H9 (cell line): ENCODE measurements at regions not wholly inside any gene's neighbourhood (a gene's known extent, or its start where the extent isn't known, plus 50 kb on each side); places are given as distances from the start of the nearest gene placed in this dataset.

Experiments used
- DNase-seq: peaks from one replicate; pipeline ENCODE4 v3.0.0-alpha.2; 2017
- H2AFZ ChIP-seq: one replicate; pipeline ENCODE4 v1.6.1; 2013; ENCODE audit warnings: mild to moderate bottlenecking, low read length, control low read depth, moderate library complexity
- H2AK5ac ChIP-seq: 2 replicates; pipeline ENCODE4 v1.6.1; 2013; ENCODE audit warnings: low read length, control low read depth, mixed read lengths; ENCODE audit not compliant: insufficient read length
- H2BK120ac ChIP-seq: one replicate; pipeline ENCODE4 v1.6.1; 2013; ENCODE audit warnings: low read depth, mild to moderate bottlenecking, low read length, control low read depth, inconsistent platforms; ENCODE audit not compliant: poor library complexity, severe bottlenecking
- H2BK12ac ChIP-seq: 2 replicates; pipeline ENCODE4 v1.6.1; 2013; ENCODE audit warnings: low read length, control low read depth, mixed read lengths, low read depth; ENCODE audit not compliant: insufficient read length
- H2BK15ac ChIP-seq: 2 replicates; pipeline ENCODE4 v1.6.1; 2013; ENCODE audit warnings: low read depth, low read length, control low read depth
- H2BK20ac ChIP-seq: one replicate; pipeline ENCODE4 v1.6.1; 2013; ENCODE audit warnings: low read depth, mild to moderate bottlenecking, low read length, control low read depth, inconsistent platforms; ENCODE audit not compliant: poor library complexity, severe bottlenecking
- H2BK5ac ChIP-seq: 2 replicates; pipeline ENCODE4 v1.6.1; 2013; ENCODE audit warnings: low read length, control low read depth, mixed read lengths; ENCODE audit not compliant: insufficient read length
- H3K14ac ChIP-seq: 2 replicates; pipeline ENCODE4 v1.6.1; 2013; ENCODE audit warnings: low read length, control low read depth; ENCODE audit not compliant: insufficient read depth
- H3K18ac ChIP-seq: 2 replicates; pipeline ENCODE4 v1.6.1; 2013; ENCODE audit warnings: low read depth, mild to moderate bottlenecking, mixed read lengths, low read length, control low read depth; ENCODE audit not compliant: insufficient read length
- H3K23ac ChIP-seq: 2 replicates; pipeline ENCODE4 v1.6.1; 2013; ENCODE audit warnings: low read length, control low read depth, mixed read lengths, low read depth; ENCODE audit not compliant: insufficient read length
- H3K23me2 ChIP-seq: 2 replicates; pipeline ENCODE4 v1.6.1; 2013; ENCODE audit warnings: low read depth, mild to moderate bottlenecking, mixed read lengths, low read length, control low read depth; ENCODE audit not compliant: insufficient read length, poor library complexity, severe bottlenecking
- H3K27ac ChIP-seq: 2 replicates; pipeline ENCODE4 v1.5.1; 2013; ENCODE audit warnings: low read length, control low read depth, mixed read lengths, low read depth; ENCODE audit not compliant: insufficient read length
- H3K27me3 ChIP-seq: 2 replicates; pipeline ENCODE4 v1.6.1; 2013; ENCODE audit warnings: low read length, control low read depth, inconsistent platforms; ENCODE audit not compliant: insufficient read depth
- H3K4ac ChIP-seq: 2 replicates; pipeline ENCODE4 v1.6.1; 2013; ENCODE audit warnings: low read depth, mild to moderate bottlenecking, control low read depth, inconsistent platforms, low read length, moderate library complexity
- H3K4me1 ChIP-seq: 2 replicates; pipeline ENCODE4 v1.6.1; 2013; ENCODE audit warnings: low read length, control low read depth, inconsistent platforms; ENCODE audit not compliant: insufficient read depth
- H3K4me2 ChIP-seq: 2 replicates; pipeline ENCODE4 v1.6.1; 2013; ENCODE audit warnings: low read length, control low read depth, mixed read lengths; ENCODE audit not compliant: insufficient read length, insufficient read depth
- H3K56ac ChIP-seq: 2 replicates; pipeline ENCODE4 v1.6.1; 2013; ENCODE audit warnings: low read depth, mild to moderate bottlenecking, mixed read lengths, low read length, control low read depth; ENCODE audit not compliant: insufficient read length
- H3K79me1 ChIP-seq: 2 replicates; pipeline ENCODE4 v1.6.1; 2013; ENCODE audit warnings: low read depth, mild to moderate bottlenecking, moderate library complexity, low read length, control low read depth, inconsistent platforms; ENCODE audit not compliant: insufficient read depth, poor library complexity, severe bottlenecking
- H3K79me2 ChIP-seq: 2 replicates; pipeline ENCODE4 v1.6.1; 2013; ENCODE audit warnings: low read length, control low read depth, inconsistent platforms; ENCODE audit not compliant: insufficient read depth
- H3K9ac ChIP-seq: 2 replicates; pipeline ENCODE4 v1.6.1; 2013; ENCODE audit warnings: low read length, control low read depth, mixed read lengths; ENCODE audit not compliant: insufficient read length; ENCODE audit errors: extremely low read depth
- H3K9me3 ChIP-seq: one replicate; pipeline ENCODE4 v1.6.1; 2013; ENCODE audit warnings: low read depth, low read length, inconsistent platforms; ENCODE audit not compliant: control insufficient read depth
- H3T11ph ChIP-seq: one replicate; pipeline ENCODE4 v1.6.1; 2013; ENCODE audit warnings: mild to moderate bottlenecking, low read length, control low read depth, inconsistent platforms
- H4K20me1 ChIP-seq: one replicate; pipeline ENCODE4 v1.6.1; 2013; ENCODE audit not compliant: control insufficient read depth, insufficient read length, insufficient read depth
- H4K5ac ChIP-seq: 2 replicates; pipeline ENCODE4 v1.6.1; 2013; ENCODE audit warnings: low read depth, mild to moderate bottlenecking, mixed read lengths, low read length, control low read depth; ENCODE audit not compliant: insufficient read length
- H4K8ac ChIP-seq: replicated peaks from 2 replicates; pipeline ENCODE4 v1.6.1; 2013; ENCODE audit warnings: low read length, control low read depth, mixed read lengths, low read depth; ENCODE audit not compliant: insufficient read length
- H4K91ac ChIP-seq: 2 replicates; pipeline ENCODE4 v1.6.1; 2013; ENCODE audit warnings: low read depth, mild to moderate bottlenecking, moderate library complexity, mixed read lengths, low read length, control low read depth; ENCODE audit not compliant: insufficient read length
- H3K27ac Mint-ChIP-seq, 3 experiments: 2 replicates in 2 of 3; 3 replicates in 1 of 3; pipeline ENCODE4 v1.8.0; 2020 to 2021; ENCODE audit warnings: mixed read lengths in 3 of 3, mild to moderate bottlenecking in 1 of 3, moderate library complexity in 1 of 3
- H3K27me3 Mint-ChIP-seq: 2 replicates; pipeline ENCODE4 v1.8.0; 2021; ENCODE audit warnings: low read depth, mild to moderate bottlenecking, moderate library complexity, mixed read lengths
- H3K36me3 Mint-ChIP-seq, 3 experiments: 2 replicates in 2 of 3; 3 replicates in 1 of 3; pipeline ENCODE4 v1.8.0; 2020 to 2021; ENCODE audit warnings: low read depth in 3 of 3, mixed read lengths in 3 of 3; ENCODE audit not compliant: insufficient read depth in 1 of 3
- H3K4me1 Mint-ChIP-seq, 2 experiments: 2 replicates each; pipeline ENCODE4 v1.8.0; 2020; ENCODE audit warnings: mixed read lengths in 2 of 2
- H3K4me3 Mint-ChIP-seq, 2 experiments: 2 replicates in 1 of 2; 3 replicates in 1 of 2; pipeline ENCODE4 v1.8.0; 2020 to 2021; ENCODE audit warnings: mild to moderate bottlenecking in 2 of 2, mixed read lengths in 2 of 2, moderate library complexity in 1 of 2
- H3K9me3 Mint-ChIP-seq, 2 experiments: 2 replicates in 1 of 2; 3 replicates in 1 of 2; pipeline ENCODE4 v1.8.0; 2020; ENCODE audit warnings: mild to moderate bottlenecking in 2 of 2, mixed read lengths in 2 of 2, moderate library complexity in 1 of 2
- WGBS: extraction: QIAGEN DNeasy Blood & Tissue Kit; methylation state at CpG from one replicate; pipeline ENCODE4 v1.1.7; 2013; ENCODE audit warnings: missing lambda C conversion rate, low lambda C conversion rate, mixed read lengths; ENCODE audit not compliant: insufficient read length; ENCODE audit errors: extremely low coverage; 5-methylcytosine and 5-hydroxymethylcytosine counted together
- TF ChIP-seq, protein P1 (sequence below): fragments of 200-600 bp; sonication (generic); conservative IDR thresholded peaks from 3 replicates; pipeline ENCODE4 v1.8.0; 2021; ENCODE audit warnings: antibody characterized with exemption, mild to moderate bottlenecking

DNA sequence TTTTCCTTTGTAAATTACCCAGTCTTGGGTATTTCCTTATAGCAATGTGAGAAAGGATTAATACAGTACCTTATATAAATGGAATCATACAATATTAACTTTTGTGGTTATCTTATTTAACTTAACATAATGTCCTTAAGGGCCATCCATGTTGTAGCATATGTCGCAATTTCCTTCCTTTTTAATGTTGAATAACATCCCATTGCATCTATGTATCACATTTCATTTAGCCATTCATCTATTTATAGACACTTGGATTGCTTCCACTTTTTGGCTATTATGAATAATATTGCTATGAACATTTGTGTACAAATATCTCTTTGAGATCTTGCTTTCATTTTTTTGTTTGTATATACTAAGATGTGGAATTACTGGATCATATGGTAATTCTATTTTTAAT, 342.2 kb downstream of the PDCD6IP start:
- H3K9ac ChIP-seq = no peak overlapping the region
- WGBS = no CpG with 5 or more reads among the region's 1 CpG
- H3K79me2 ChIP-seq = no peaks in the 10 kb centered on the region
- Mint-ChIP-seq H3K36me3 (peaks cover 0 to 4% (median 0%) of the 10 kb centered on the region in 3 experiments; a peak in 1 of 7 replicates), H3K4me1 (peaks cover 4 to 5% of the 10 kb centered on the region in 2 experiments), H3K27ac (no peak overlapping the region), H3K27me3 (no peaks in the 10 kb centered on the region), H3K9me3 (no peaks in the 10 kb centered on the region; a peak in 1 of 5 replicates), H3K4me3 (no peak overlapping the region)
- H3K23me2 ChIP-seq = no peaks in the 10 kb centered on the region
- H3K14ac ChIP-seq = no peak overlapping the region
- peaks cover 4% of the 10 kb centered on the region; the same call in 1 of the 2 replicates for H3K4me1 ChIP-seq
- no peak overlapping the region for H3K4ac ChIP-seq
- H4K5ac ChIP-seq = no peak overlapping the region
- H4K20me1 ChIP-seq = no peaks in the 10 kb centered on the region
- no peaks in the 10 kb centered on the region for H3K27me3 ChIP-seq
- H2BK20ac ChIP-seq = no peak overlapping the region
- no peak overlapping the region for H3T11ph ChIP-seq
- no peak overlapping the region for H3K56ac ChIP-seq
- no peak overlapping the region for H3K4me2 ChIP-seq
- no peak overlapping the region for H2BK12ac ChIP-seq
- no peaks in the 10 kb centered on the region for H3K9me3 ChIP-seq
- no peak overlapping the region for H2BK15ac ChIP-seq
- no peak overlapping the region for H4K91ac ChIP-seq
- no peak overlapping the region for H2AK5ac ChIP-seq
- H2BK120ac ChIP-seq = no peak overlapping the region
- no peak for DNase-seq
- H3K23ac ChIP-seq = no peak overlapping the region
- H2AFZ ChIP-seq = no peak overlapping the region
- H2BK5ac ChIP-seq = no peak overlapping the region
- H4K8ac ChIP-seq = no peak overlapping the region
- TF ChIP-seq, protein P1, sequence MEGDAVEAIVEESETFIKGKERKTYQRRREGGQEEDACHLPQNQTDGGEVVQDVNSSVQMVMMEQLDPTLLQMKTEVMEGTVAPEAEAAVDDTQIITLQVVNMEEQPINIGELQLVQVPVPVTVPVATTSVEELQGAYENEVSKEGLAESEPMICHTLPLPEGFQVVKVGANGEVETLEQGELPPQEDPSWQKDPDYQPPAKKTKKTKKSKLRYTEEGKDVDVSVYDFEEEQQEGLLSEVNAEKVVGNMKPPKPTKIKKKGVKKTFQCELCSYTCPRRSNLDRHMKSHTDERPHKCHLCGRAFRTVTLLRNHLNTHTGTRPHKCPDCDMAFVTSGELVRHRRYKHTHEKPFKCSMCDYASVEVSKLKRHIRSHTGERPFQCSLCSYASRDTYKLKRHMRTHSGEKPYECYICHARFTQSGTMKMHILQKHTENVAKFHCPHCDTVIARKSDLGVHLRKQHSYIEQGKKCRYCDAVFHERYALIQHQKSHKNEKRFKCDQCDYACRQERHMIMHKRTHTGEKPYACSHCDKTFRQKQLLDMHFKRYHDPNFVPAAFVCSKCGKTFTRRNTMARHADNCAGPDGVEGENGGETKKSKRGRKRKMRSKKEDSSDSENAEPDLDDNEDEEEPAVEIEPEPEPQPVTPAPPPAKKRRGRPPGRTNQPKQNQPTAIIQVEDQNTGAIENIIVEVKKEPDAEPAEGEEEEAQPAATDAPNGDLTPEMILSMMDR = no peak
- no peak overlapping the region for H3K27ac ChIP-seq
- no peaks in the 10 kb centered on the region for H3K79me1 ChIP-seq
- no peak overlapping the region for H3K18ac ChIP-seq
